GM18907 (cell line): ENCODE measurements at regions not wholly inside any gene's neighbourhood (a gene's known extent, or its start where the extent isn't known, plus 50 kb on each side); places are given as distances from the start of the nearest gene placed in this dataset.

ENCODE experiments used
- ATAC-seq: cut with Tn5 transposase; IDR thresholded peaks from one replicate; pipeline ENCODE4 v1.9.1; 2021; ENCODE audit warnings: mild to moderate bottlenecking, moderate library complexity; ENCODE audit not compliant: unreplicated experiment

- ATAC-seq, result no peak
Observed at GRCh38 chr18:61222206-61222605, 111.0 kb upstream of the CDH20 start.

- no peak for ATAC-seq
Observed at GRCh38 chr18:61225336-61225735, 107.9 kb upstream of the CDH20 start.

- ATAC-seq, result no peak
Observed at GRCh38 chr18:61236356-61237057, 96.7 kb upstream of the CDH20 start.

- no peak for ATAC-seq
Observed at GRCh38 chr18:61237529-61237928, 95.7 kb upstream of the CDH20 start.

GRCh38 chr18:61239051-61239450, 94.2 kb upstream of the CDH20 start:
- ATAC-seq, result no peak

GRCh38 chr18:61241260-61241853, 91.9 kb upstream of the CDH20 start:
- no peak for ATAC-seq

GRCh38 chr18:61244632-61245031, 88.6 kb upstream of the CDH20 start:
- ATAC-seq, result no peak

GRCh38 chr18:61245276-61245675, 88.0 kb upstream of the CDH20 start:
- no peak for ATAC-seq

- no peak for ATAC-seq
Observed at GRCh38 chr18:61248589-61248988, 84.6 kb upstream of the CDH20 start.

GRCh38 chr18:61256291-61256690, 76.9 kb upstream of the CDH20 start:
- ATAC-seq, result no peak

GRCh38 chr18:61261870-61262269, 71.4 kb upstream of the CDH20 start:
- ATAC-seq, result no peak

GRCh38 chr18:61272793-61273192, 60.4 kb upstream of the CDH20 start:
- ATAC-seq, result no peak

GRCh38 chr18:61273533-61273932, 59.7 kb upstream of the CDH20 start:
- no peak for ATAC-seq

GRCh38 chr18:61274416-61274960, 58.7 kb upstream of the CDH20 start:
- ATAC-seq, result no peak

- no peak for ATAC-seq
Observed at GRCh38 chr18:61277808-61278207, 55.4 kb upstream of the CDH20 start.

GRCh38 chr18:61281431-61281830, 51.8 kb upstream of the CDH20 start:
- ATAC-seq, result no peak

GRCh38 chr18:61282926-61283325, 50.3 kb upstream of the CDH20 start:
- no peak for ATAC-seq
